Neuronal stem cell (in vitro differentiated cells): ENCODE measurements at regions not wholly inside any gene's neighbourhood (a gene's known extent, or its start where the extent isn't known, plus 50 kb on each side); places are given as distances from the start of the nearest gene placed in this dataset.

Experiments
- DNase-seq: peaks from one replicate; pipeline ENCODE4 v3.0.0-alpha.2; 2013; ENCODE audit warnings: low spot score
- H2AFZ ChIP-seq: one replicate; pipeline ENCODE4 v1.6.1; 2013; ENCODE audit warnings: mild to moderate bottlenecking, low read length, inconsistent platforms
- H2AK5ac ChIP-seq: 2 replicates; pipeline ENCODE4 v1.6.1; 2013; ENCODE audit warnings: low read depth, mild to moderate bottlenecking, inconsistent platforms, low read length, moderate library complexity, mixed read lengths
- H2BK120ac ChIP-seq: 2 replicates; pipeline ENCODE4 v1.6.1; 2013; ENCODE audit warnings: low read depth, mild to moderate bottlenecking, inconsistent platforms, low read length, moderate library complexity, mixed read lengths
- H2BK12ac ChIP-seq: one replicate; pipeline ENCODE4 v1.6.1; 2013; ENCODE audit warnings: low read length, inconsistent platforms
- H2BK15ac ChIP-seq: 2 replicates; pipeline ENCODE4 v1.6.1; 2013; ENCODE audit warnings: mild to moderate bottlenecking, low read length, inconsistent platforms, mixed read lengths
- H2BK5ac ChIP-seq: one replicate; pipeline ENCODE4 v1.6.1; 2013; ENCODE audit warnings: inconsistent platforms, mild to moderate bottlenecking, low read length, moderate library complexity
- H3K14ac ChIP-seq: one replicate; pipeline ENCODE4 v1.6.1; 2013; ENCODE audit warnings: low read length, inconsistent platforms
- H3K18ac ChIP-seq: 2 replicates; pipeline ENCODE4 v1.6.1; 2013; ENCODE audit warnings: low read length, inconsistent platforms
- H3K23ac ChIP-seq: 2 replicates; pipeline ENCODE4 v1.6.1; 2013; ENCODE audit warnings: low read depth, mild to moderate bottlenecking, mixed read lengths, low read length, inconsistent platforms; ENCODE audit not compliant: poor library complexity
- H3K27ac ChIP-seq: replicated peaks from 3 replicates; pipeline ENCODE4 v1.5.1; 2013; ENCODE audit warnings: low read length, inconsistent platforms
- H3K27me3 ChIP-seq, 3 experiments: 2 replicates each; pipeline ENCODE4 v1.6.1; 2013; ENCODE audit warnings: low read length in 3 of 3, mild to moderate bottlenecking in 2 of 3, inconsistent platforms in 1 of 3, low read depth in 1 of 3, mixed read lengths in 1 of 3, moderate library complexity in 1 of 3; ENCODE audit not compliant: control insufficient read depth in 3 of 3, insufficient read depth in 3 of 3
- H3K36me3 ChIP-seq, 2 donors: replicated peaks in 1 of 2; 2 replicates each; pipeline ENCODE4 v1.6.1; 2013; ENCODE audit warnings: low read length in 2 of 2; ENCODE audit not compliant: control insufficient read depth in 2 of 2, insufficient read depth in 2 of 2
- H3K4ac ChIP-seq: 2 replicates; pipeline ENCODE4 v1.6.1; 2013; ENCODE audit warnings: inconsistent platforms, mild to moderate bottlenecking, low read length, moderate library complexity
- H3K4me1 ChIP-seq, 2 donors: 1 replicate in 1 of 2; 2 replicates in 1 of 2; pipeline ENCODE4 v1.6.1; 2013; ENCODE audit warnings: low read length in 2 of 2, low read depth in 1 of 2; ENCODE audit not compliant: control insufficient read depth in 2 of 2, insufficient read depth in 1 of 2
- H3K4me2 ChIP-seq: one replicate; pipeline ENCODE4 v1.6.1; 2013; ENCODE audit warnings: mild to moderate bottlenecking, low read length, inconsistent platforms; ENCODE audit not compliant: insufficient read depth, poor library complexity, severe bottlenecking
- H3K4me3 ChIP-seq, 2 donors: 2 replicates each; pipeline ENCODE4 v1.5.1; 2013; ENCODE audit warnings: low read length in 2 of 2, mild to moderate bottlenecking in 2 of 2, inconsistent platforms in 1 of 2, moderate library complexity in 1 of 2
- H3K79me1 ChIP-seq: one replicate; pipeline ENCODE4 v1.6.1; 2013; ENCODE audit warnings: low read depth, mild to moderate bottlenecking, inconsistent platforms, low read length, moderate library complexity
- H3K9ac ChIP-seq: one replicate; pipeline ENCODE4 v1.6.1; 2013; ENCODE audit warnings: mild to moderate bottlenecking, low read depth, low read length, inconsistent platforms; ENCODE audit not compliant: poor library complexity
- H3K9me3 ChIP-seq, 2 donors: replicated peaks in 1 of 2; 2 replicates each; pipeline versions ENCODE3 to v1.6.1; 2013; ENCODE audit warnings: low read length in 2 of 2, mild to moderate bottlenecking in 2 of 2, inconsistent platforms in 1 of 2, low read depth in 1 of 2, mixed read lengths in 1 of 2, moderate library complexity in 1 of 2; ENCODE audit not compliant: control insufficient read depth in 2 of 2, insufficient read depth in 1 of 2
- H4K8ac ChIP-seq: one replicate; pipeline ENCODE4 v1.6.1; 2013; ENCODE audit warnings: low read depth, mild to moderate bottlenecking, inconsistent platforms, low read length, moderate library complexity
- H4K91ac ChIP-seq: one replicate; pipeline ENCODE4 v1.6.1; 2013; ENCODE audit warnings: low read length, low read depth, mild to moderate bottlenecking, inconsistent platforms; ENCODE audit not compliant: poor library complexity
- WGBS, 2 donors: extraction: QIAGEN DNeasy Blood & Tissue Kit; methylation state at CpG; one replicate each; pipeline ENCODE4 v1.1.7; 2013; ENCODE audit warnings: missing lambda C conversion rate in 2 of 2, mixed read lengths in 1 of 2; ENCODE audit not compliant: insufficient read length in 2 of 2, insufficient replicate concordance in 1 of 2; ENCODE audit errors: extremely low coverage in 2 of 2; 5-methylcytosine and 5-hydroxymethylcytosine counted together

GRCh38 chr6:6843057-6843627 is 254.6 kb downstream of the LY86 start:
- Histone ChIP-seq H2BK120ac (no peak overlapping the region), H4K8ac (no peak overlapping the region), H2AFZ (no peak overlapping the region), H2AK5ac (no peak overlapping the region), H3K36me3 (no peaks in the 10 kb centered on the region), H3K4me2 (no peak overlapping the region), H3K9me3 (no peaks in the 10 kb centered on the region), H2BK5ac (no peak overlapping the region), H2BK12ac (no peak overlapping the region), H3K18ac (no peak overlapping the region), H2BK15ac (no peak overlapping the region), H3K9ac (no peak overlapping the region), H3K79me1 (no peaks in the 10 kb centered on the region), H3K4ac (no peak overlapping the region), H3K4me3 (no peak overlapping the region), H4K91ac (no peak overlapping the region), H3K27ac (no peak overlapping the region), H3K4me1 (no peaks in the 10 kb centered on the region), H3K14ac (no peak overlapping the region), H3K23ac (no peak overlapping the region), H3K27me3 (peaks cover 0 to 2% (median 0%) of the 10 kb centered on the region in 3 experiments)
- DNase-seq: no peak
- WGBS, 2 donors: no CpG with 5 or more reads among the region's 5 CpGs

- no peaks in the 10 kb centered on the region for H3K79me1 ChIP-seq
- H2AK5ac ChIP-seq: no peak overlapping the region
- no peak overlapping the region for H4K8ac ChIP-seq
- H3K4me3 ChIP-seq: no peak overlapping the region
- H3K14ac ChIP-seq: no peak overlapping the region
- no peaks in the 10 kb centered on the region for H3K36me3 ChIP-seq
- H2BK5ac ChIP-seq: no peak overlapping the region
- no peak overlapping the region for H3K4me2 ChIP-seq
- H4K91ac ChIP-seq: no peak overlapping the region
- H2BK15ac ChIP-seq: no peak overlapping the region
- no peaks in the 10 kb centered on the region for H3K4me1 ChIP-seq
- H3K9ac ChIP-seq: no peak overlapping the region
- H3K27me3 ChIP-seq: peaks cover 0 to 2% (median 0%) of the 10 kb centered on the region in 3 experiments
- H3K27ac ChIP-seq: no peak overlapping the region
- no peak overlapping the region for H2BK120ac ChIP-seq
- no peak for DNase-seq
- no peak overlapping the region for H2AFZ ChIP-seq
- no peak overlapping the region for H3K23ac ChIP-seq
- H2BK12ac ChIP-seq: no peak overlapping the region
- no CpG with 5 or more reads among the region's 1 CpG for WGBS, 2 donors
- H3K18ac ChIP-seq: no peak overlapping the region
- H3K4ac ChIP-seq: no peak overlapping the region
- H3K9me3 ChIP-seq: no peaks in the 10 kb centered on the region
These were observed 255.3 kb downstream of the LY86 start for GRCh38 chr6:6843777-6844176.

GRCh38 chr6:6844530-6844929 is 256.0 kb downstream of the LY86 start:
- H3K4me3 ChIP-seq: no peak overlapping the region
- no peaks in the 10 kb centered on the region for H3K79me1 ChIP-seq
- no peaks in the 10 kb centered on the region for H3K9me3 ChIP-seq
- no peak overlapping the region for H4K91ac ChIP-seq
- no peak overlapping the region for H3K18ac ChIP-seq
- H3K4ac ChIP-seq: no peak overlapping the region
- no peaks in the 10 kb centered on the region for H3K4me1 ChIP-seq
- H3K27me3 ChIP-seq: peaks cover 0 to under 1% (median 0%) of the 10 kb centered on the region in 3 experiments
- no peak for DNase-seq
- H3K23ac ChIP-seq: no peak overlapping the region
- no peak overlapping the region for H2AFZ ChIP-seq
- no peak overlapping the region for H2AK5ac ChIP-seq
- no peaks in the 10 kb centered on the region for H3K36me3 ChIP-seq
- WGBS, 2 donors: no CpG with 5 or more reads among the region's 4 CpGs
- H2BK15ac ChIP-seq: no peak overlapping the region
- no peak overlapping the region for H3K4me2 ChIP-seq
- no peak overlapping the region for H3K9ac ChIP-seq
- no peak overlapping the region for H4K8ac ChIP-seq
- no peak overlapping the region for H2BK120ac ChIP-seq
- H2BK5ac ChIP-seq: no peak overlapping the region
- H3K14ac ChIP-seq: no peak overlapping the region
- no peak overlapping the region for H3K27ac ChIP-seq
- no peak overlapping the region for H2BK12ac ChIP-seq

- no peak overlapping the region for H3K23ac ChIP-seq
- no peaks in the 10 kb centered on the region for H3K36me3 ChIP-seq
- H3K14ac ChIP-seq: no peak overlapping the region
- H4K91ac ChIP-seq: no peak overlapping the region
- no peak overlapping the region for H3K4me2 ChIP-seq
- no peak overlapping the region for H3K18ac ChIP-seq
- no peak overlapping the region for H3K4me3 ChIP-seq
- WGBS, 2 donors: no CpG with 5 or more reads among the region's 3 CpGs
- H2BK120ac ChIP-seq: no peak overlapping the region
- H3K4me1 ChIP-seq: no peaks in the 10 kb centered on the region
- no peaks in the 10 kb centered on the region for H3K27me3 ChIP-seq
- no peak overlapping the region for H2BK15ac ChIP-seq
- no peak overlapping the region for H4K8ac ChIP-seq
- H3K27ac ChIP-seq: no peak overlapping the region
- DNase-seq: no peak
- H2BK5ac ChIP-seq: no peak overlapping the region
- no peak overlapping the region for H2BK12ac ChIP-seq
- H3K79me1 ChIP-seq: no peaks in the 10 kb centered on the region
- no peak overlapping the region for H2AK5ac ChIP-seq
- no peak overlapping the region for H3K9ac ChIP-seq
- H2AFZ ChIP-seq: no peak overlapping the region
- no peaks in the 10 kb centered on the region for H3K9me3 ChIP-seq
- no peak overlapping the region for H3K4ac ChIP-seq
These were observed 257.1 kb downstream of the LY86 start for GRCh38 chr6:6845603-6846002.
